ENCODE measurements at regions not wholly inside any gene's neighbourhood (a gene's known extent, or its start where the extent isn't known, plus 50 kb on each side); places are given as distances from the start of the nearest gene placed in this dataset.

DNA sequence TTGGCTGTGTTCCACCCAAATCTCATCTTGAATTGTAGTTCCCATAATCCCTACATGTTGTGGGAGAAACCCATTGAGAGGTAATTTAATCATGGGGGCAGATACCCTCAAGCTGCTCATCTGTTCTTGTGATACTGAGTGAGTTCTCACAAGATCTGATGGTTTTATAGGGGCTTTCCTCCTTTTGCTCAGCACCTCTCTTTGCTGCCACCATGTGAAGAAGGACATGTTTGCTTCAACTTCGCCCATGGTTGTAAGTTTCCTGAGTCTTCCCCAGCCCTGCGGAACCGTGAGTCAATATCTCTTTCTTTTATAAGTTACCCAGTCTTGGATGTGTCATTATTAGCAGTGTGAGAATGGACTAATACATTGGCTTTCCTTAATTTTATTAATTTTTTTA is 527.8 kb downstream of the MDFIC start:
- Mint-ChIP-seq H3K4me1 (no peaks in the 10 kb centered on the region), H3K36me3 (no peaks in the 10 kb centered on the region), H3K9me3 (no peaks in the 10 kb centered on the region), H3K4me3 (no peak overlapping the region), H3K27ac (no peak overlapping the region), H3K27me3 (peaks cover 7% of the 10 kb centered on the region)
- peak in 1 of 2 donors; percentile 5 for DNase-seq (ENCODE audit: low spot score in 2 of 2)
- peak; percentile 61 for ATAC-seq (ENCODE audit: low read depth)

DNA sequence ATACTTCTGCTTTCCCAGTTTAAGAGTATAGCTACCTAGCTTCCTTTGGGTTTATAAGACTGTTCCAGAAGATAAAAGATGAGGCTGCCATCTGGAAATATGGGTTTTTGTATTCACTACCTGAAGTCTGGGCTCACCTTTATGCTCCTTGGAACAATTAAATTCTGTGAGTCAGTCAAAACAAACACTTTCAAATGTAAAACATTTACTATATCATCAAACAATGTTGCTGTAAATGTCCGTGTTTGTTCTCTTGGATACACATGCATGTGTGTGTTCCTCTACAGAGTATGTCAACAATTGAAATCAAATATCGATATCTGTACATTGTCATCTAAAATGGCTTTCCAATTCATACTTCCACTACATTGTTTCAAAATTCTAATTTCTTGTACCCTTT is 525.6 kb downstream of the MDFIC start:
- no peaks in the 10 kb centered on the region for H3K4me1 Mint-ChIP-seq
- H3K27ac Mint-ChIP-seq = no peak overlapping the region
- H3K27me3 Mint-ChIP-seq = peaks cover 5% of the 10 kb centered on the region
- DNase-seq (ENCODE audit: low spot score in 2 of 2) (no peak), ATAC-seq (ENCODE audit: low read depth) (no peak)
- H3K36me3 Mint-ChIP-seq = no peaks in the 10 kb centered on the region
- no peak overlapping the region for H3K4me3 Mint-ChIP-seq
- no peaks in the 10 kb centered on the region for H3K9me3 Mint-ChIP-seq

DNA sequence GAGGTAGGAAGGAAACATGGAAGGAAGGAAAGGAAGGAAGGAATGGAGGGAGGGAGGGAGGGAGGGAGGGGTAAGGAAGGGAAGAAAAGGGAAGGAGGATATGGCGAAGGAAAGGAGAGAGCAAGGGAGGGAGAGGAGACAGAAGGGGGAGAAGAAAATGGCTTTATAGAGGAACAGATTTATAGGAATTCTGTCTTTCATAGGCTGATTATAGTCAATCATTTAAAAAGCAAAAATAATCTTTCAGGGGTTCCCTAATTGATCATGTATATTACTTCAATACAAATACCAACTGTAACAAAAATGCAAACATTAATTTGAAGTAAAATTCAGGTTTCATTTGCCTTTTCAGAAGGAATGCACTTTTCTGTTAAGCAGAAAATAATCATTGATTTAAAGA is 519.1 kb downstream of the MDFIC start:
- H3K27ac Mint-ChIP-seq = no peak overlapping the region
- H3K4me1 Mint-ChIP-seq = peaks cover 4% of the 10 kb centered on the region
- DNase-seq (ENCODE audit: low spot score in 2 of 2) (no peak), ATAC-seq (ENCODE audit: low read depth) (no peak)
- no peaks in the 10 kb centered on the region for H3K36me3 Mint-ChIP-seq
- H3K27me3 Mint-ChIP-seq = peaks cover 2% of the 10 kb centered on the region
- no peak overlapping the region for H3K4me3 Mint-ChIP-seq
- no peaks in the 10 kb centered on the region for H3K9me3 Mint-ChIP-seq

DNA sequence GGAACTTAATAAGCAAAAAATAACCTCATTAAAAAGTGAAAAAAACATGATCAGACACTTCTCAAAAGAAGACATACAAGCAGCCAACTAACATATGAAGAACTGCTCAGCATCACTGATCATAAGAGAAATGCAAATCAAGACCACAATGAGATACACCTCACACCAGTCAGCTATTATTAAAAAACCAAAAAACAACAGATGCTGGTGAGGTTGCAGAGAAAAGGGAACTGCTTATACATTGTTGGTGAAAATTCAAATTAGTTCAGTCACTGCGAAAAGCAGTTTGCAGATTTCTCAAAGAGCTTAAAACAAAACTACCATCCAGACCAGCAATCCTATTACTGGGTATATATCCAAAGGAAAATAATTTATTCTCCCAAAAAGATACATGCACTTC is 513.3 kb downstream of the MDFIC start:
- H3K4me1 Mint-ChIP-seq = peaks cover 17% of the 10 kb centered on the region
- DNase-seq (ENCODE audit: low spot score in 2 of 2) = peak in 1 of 2 donors; percentile 28
- peak; percentile 98 for ATAC-seq (ENCODE audit: low read depth)
- peak overlapping the region; percentile 15 for H3K27ac Mint-ChIP-seq
- no peaks in the 10 kb centered on the region for H3K27me3 Mint-ChIP-seq
- no peaks in the 10 kb centered on the region for H3K36me3 Mint-ChIP-seq
- peak overlapping the region; percentile 69 for H3K4me3 Mint-ChIP-seq
- H3K9me3 Mint-ChIP-seq = no peaks in the 10 kb centered on the region

DNA sequence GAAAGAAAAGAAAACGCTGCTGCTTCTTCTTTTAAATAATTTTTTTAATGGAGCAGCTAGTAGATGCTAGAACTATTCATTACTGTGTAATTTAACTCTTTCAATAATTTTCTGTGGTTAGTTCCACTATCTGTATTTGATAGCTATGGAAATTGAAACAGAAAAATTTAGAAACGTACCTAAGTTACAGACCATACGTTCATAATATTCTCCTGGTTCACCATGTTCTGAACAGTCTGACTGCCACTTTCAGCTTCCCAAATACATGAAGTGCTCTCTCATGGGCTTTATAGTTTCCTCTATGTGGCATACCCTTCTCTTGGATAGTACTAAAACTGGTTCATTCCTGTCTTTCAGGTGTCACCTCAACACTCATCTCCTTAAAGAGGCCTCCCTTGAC is 508.0 kb downstream of the MDFIC start:
- Mint-ChIP-seq H3K27me3 (no peaks in the 10 kb centered on the region), H3K27ac (no peak overlapping the region), H3K36me3 (no peaks in the 10 kb centered on the region), H3K4me3 (no peak overlapping the region), H3K4me1 (peaks cover 9% of the 10 kb centered on the region), H3K9me3 (no peaks in the 10 kb centered on the region)
- ATAC-seq (ENCODE audit: low read depth) (no peak), DNase-seq (ENCODE audit: low spot score in 2 of 2) (no peak)

DNA sequence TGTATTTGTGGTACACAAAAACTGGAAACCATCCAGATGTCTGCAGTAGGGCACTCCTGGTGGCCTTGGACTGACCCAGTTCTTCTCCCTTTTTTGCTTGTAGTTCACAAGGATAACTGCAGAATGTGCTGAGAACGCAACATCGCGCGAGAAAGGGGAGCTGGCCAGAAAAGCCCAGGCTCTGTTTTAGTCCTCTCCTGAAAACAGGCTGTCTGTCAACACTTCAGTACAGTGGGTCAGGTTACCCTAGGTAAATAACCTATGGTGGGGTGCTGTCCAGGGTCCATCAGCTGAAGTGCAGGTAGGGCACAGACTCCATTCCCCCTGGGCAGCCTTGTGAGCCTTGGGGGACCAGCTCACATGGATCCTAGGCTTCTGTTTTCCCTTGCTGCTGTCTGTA is 495.8 kb downstream of the MDFIC start:
- H3K27me3 Mint-ChIP-seq = peaks cover 2% of the 10 kb centered on the region
- H3K36me3 Mint-ChIP-seq = peaks cover 2% of the 10 kb centered on the region
- ATAC-seq (ENCODE audit: low read depth) = no peak

DNA sequence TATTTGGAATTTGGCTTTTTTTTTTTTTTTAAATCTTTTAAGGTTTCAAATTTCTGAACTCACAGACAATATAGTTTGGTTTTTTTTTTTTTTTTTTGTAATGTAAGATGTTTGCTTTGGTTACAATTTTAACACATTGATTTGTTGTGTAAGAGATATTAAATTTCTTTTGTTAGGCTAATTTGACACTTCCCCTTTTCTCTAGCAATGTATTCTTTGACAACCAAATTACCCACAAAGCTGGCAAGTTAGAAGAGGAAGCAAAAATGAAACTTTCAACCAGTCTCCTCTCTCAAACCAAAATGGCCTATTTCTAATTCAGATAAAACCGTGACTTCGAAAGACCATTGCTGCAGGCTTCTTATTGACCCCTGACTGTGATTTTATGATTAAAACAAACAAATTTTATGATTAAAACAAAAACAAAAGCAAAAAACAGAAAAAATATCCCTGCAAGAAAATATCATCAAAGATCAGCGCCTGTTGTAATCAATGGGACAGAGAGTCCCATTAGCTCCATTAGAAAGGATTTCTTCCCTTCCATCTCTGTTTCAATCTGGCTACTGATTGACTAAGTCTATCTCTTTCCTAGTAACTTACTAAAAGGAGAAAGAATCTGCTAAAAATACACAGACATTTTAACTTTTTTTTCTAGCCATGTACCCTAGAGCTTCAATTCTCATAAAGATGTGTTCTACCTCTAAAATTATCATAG is 489.2 kb downstream of the MDFIC start:
- peak overlapping the region; percentile 35 for H3K4me3 Mint-ChIP-seq
- peaks cover 5% of the 10 kb centered on the region for H3K9me3 Mint-ChIP-seq
- ATAC-seq (ENCODE audit: low read depth) (peak; percentile 99), DNase-seq (ENCODE audit: low spot score in 2 of 2) (peak in 1 of 2 donors; percentile 47)
- peaks cover 8% of the 10 kb centered on the region for H3K4me1 Mint-ChIP-seq
- H3K27me3 Mint-ChIP-seq = no peaks in the 10 kb centered on the region
- no peaks in the 10 kb centered on the region for H3K36me3 Mint-ChIP-seq
- peak overlapping the region; percentile 70 for H3K27ac Mint-ChIP-seq

More for the DNA sequence above, 495.8 kb downstream of the MDFIC start:
- no peak for DNase-seq (ENCODE audit: low spot score in 2 of 2)
- Mint-ChIP-seq H3K27ac (no peak overlapping the region), H3K4me1 (no peaks in the 10 kb centered on the region), H3K4me3 (no peak overlapping the region), H3K9me3 (no peaks in the 10 kb centered on the region)

DNA sequence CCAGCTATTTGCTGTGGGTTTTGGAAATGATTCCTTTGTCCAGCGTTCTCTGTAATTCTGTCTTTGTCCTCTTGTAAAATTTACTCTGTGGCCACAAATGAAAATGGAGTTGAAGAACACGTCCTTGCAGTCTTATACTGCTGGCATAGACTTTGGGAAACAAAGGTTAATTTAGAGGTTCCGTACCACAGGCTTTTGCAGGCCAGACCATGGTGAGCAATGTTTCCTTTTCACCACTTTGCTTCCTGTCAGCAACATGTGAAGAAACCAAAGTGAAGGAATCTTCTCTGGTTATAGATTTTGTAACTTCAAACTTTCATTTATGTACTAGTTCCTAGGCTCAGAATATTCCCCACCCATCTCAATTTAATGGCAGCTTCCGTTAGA is 488.5 kb downstream of the MDFIC start:
- no peaks in the 10 kb centered on the region for H3K27me3 Mint-ChIP-seq
- no peak for DNase-seq (ENCODE audit: low spot score in 2 of 2)
- no peaks in the 10 kb centered on the region for H3K36me3 Mint-ChIP-seq
- peak overlapping the region; percentile 70 for H3K27ac Mint-ChIP-seq
- ATAC-seq (ENCODE audit: low read depth) = no peak
- H3K4me1 Mint-ChIP-seq = peaks cover 8% of the 10 kb centered on the region
- H3K9me3 Mint-ChIP-seq = peaks cover 5% of the 10 kb centered on the region
- H3K4me3 Mint-ChIP-seq = no peak overlapping the region

DNA sequence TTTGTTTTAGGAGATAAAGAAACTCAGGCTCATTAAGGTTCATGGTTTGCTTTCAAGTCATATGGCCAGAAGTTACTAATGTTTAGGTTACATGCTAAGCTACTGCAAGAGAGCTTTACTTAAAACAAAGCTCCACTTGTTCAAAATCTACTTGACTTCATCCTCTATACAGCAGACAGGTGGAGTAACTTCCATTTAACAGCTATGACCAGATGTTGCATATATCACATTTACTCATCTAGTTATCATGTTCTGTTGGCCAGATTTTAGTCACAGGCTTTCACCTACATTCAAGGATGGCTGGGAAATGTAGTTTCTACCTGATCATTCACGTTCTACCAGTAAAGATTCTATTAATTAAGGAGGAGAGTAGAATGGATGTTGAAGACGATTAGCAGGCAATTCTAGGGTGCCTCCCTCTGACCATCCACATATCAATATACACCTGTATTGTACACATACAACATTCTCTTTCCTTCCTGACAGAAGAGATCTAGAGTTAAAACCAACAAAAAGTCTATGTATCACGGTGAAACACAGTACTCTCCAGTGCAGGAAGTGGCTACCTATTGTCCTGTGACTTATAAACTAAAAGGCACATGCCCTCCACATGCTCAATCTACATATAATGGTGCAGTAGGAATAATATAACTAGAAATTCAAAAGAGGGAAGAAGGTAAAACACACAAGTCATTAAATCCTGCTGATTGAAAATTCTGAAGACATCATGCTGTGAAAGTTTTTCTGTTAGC is 488.0 kb downstream of the MDFIC start:
- no peaks in the 10 kb centered on the region for H3K36me3 Mint-ChIP-seq
- H3K27ac Mint-ChIP-seq = peak overlapping the region; percentile 70
- H3K4me3 Mint-ChIP-seq = no peak overlapping the region
- H3K9me3 Mint-ChIP-seq = peaks cover 5% of the 10 kb centered on the region
- ATAC-seq (ENCODE audit: low read depth) = no peak
- H3K4me1 Mint-ChIP-seq = peaks cover 8% of the 10 kb centered on the region
- DNase-seq (ENCODE audit: low spot score in 2 of 2) = no peak
- no peaks in the 10 kb centered on the region for H3K27me3 Mint-ChIP-seq

DNA sequence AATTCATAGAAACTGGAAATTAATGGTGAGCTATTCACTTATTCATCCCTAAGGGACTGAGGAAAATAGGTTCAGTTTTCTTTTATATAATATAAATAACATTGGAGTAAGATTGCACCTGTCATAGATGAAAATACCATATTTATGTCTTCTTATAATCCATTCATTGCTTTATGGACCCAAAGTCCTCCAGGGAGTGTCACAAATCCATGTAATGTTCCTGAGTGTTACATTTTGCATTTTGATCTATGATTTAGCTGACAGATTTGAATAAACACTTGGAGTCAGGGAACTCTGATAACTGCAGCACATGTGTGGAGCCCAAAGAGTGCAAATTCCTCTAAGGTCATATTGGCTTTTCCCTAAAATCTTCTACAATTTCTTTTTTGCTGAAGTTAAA is 484.3 kb downstream of the MDFIC start:
- DNase-seq (ENCODE audit: low spot score in 2 of 2) (no peak), ATAC-seq (ENCODE audit: low read depth) (no peak)
- Mint-ChIP-seq H3K4me3 (no peak overlapping the region), H3K4me1 (peaks cover 6% of the 10 kb centered on the region), H3K36me3 (no peaks in the 10 kb centered on the region), H3K9me3 (peaks cover 7% of the 10 kb centered on the region), H3K27ac (no peak overlapping the region), H3K27me3 (peaks cover 4% of the 10 kb centered on the region)

DNA sequence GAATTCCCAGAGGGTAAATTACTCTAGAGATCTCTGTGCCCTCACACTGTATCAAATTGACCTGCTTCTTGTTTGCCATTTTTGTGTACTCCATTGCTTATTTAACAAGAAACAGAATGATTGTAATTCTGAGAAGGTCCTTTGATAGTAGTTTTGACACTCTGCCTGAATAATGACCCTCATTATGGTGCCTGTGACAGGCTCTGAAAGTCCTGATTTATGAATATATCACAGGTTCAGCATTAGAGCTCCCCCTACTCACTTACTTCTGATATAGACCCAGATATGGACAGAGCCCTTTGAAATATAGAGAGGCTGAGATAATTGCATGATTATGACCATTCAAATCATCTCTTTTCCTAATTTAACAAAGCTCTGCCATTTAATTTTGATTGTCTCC is 465.2 kb downstream of the MDFIC start:
- DNase-seq (ENCODE audit: low spot score in 2 of 2) = no peak
- ATAC-seq (ENCODE audit: low read depth) = no peak
- H3K9me3 Mint-ChIP-seq = no peaks in the 10 kb centered on the region
- peaks cover 2% of the 10 kb centered on the region for H3K27me3 Mint-ChIP-seq
- H3K27ac Mint-ChIP-seq = no peak overlapping the region
- H3K36me3 Mint-ChIP-seq = no peaks in the 10 kb centered on the region
- H3K4me1 Mint-ChIP-seq = no peaks in the 10 kb centered on the region
- H3K4me3 Mint-ChIP-seq = no peak overlapping the region

DNA sequence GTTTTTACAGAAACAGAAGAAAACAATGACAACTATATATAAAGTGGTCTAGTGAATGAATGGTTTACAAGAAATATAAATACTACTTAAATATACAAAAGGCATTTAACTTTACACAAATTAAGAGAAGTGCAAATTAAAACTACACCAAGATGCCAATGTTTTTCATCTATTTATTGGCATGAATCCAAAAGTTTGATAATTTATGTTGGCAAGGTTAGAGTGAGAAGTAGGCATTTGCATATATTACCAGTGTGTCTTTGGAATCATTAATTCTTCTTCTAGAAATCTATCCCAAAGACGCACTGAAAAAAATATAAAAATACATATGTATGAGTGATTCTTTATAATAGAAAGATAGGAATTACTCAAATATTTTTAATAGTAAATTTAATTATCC is 457.4 kb downstream of the MDFIC start:
- H3K9me3 Mint-ChIP-seq = no peaks in the 10 kb centered on the region
- H3K27ac Mint-ChIP-seq = no peak overlapping the region
- ATAC-seq (ENCODE audit: low read depth) = no peak

DNA sequence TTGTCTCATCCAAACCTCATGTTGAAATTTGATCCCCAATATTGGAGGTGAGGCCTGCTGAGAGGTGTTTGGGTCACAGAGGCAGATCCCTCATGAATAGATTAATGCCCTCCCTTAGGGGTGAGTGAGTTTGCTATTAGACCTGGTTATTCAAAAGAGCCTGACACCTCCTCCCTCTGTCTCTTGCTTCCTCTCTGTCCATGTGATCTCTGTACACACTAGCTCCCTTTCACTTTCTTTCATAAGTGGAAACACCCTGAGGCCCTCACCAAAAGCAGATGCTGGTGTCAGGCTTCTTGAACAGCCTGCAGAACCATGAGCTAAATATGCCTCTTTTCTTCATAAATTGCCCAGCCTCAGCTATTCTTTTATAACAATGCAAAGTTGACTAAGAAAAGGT is 447.1 kb downstream of the MDFIC start:
- Mint-ChIP-seq H3K36me3 (peaks cover 2% of the 10 kb centered on the region), H3K9me3 (peaks cover 3% of the 10 kb centered on the region), H3K27me3 (no peaks in the 10 kb centered on the region), H3K27ac (no peak overlapping the region), H3K4me1 (peaks cover 3% of the 10 kb centered on the region), H3K4me3 (no peak overlapping the region)
- ATAC-seq (ENCODE audit: low read depth) = peak; percentile 75
- DNase-seq (ENCODE audit: low spot score in 2 of 2) = no peak

More for the DNA sequence above, 457.4 kb downstream of the MDFIC start:
- H3K36me3 Mint-ChIP-seq = no peaks in the 10 kb centered on the region
- H3K27me3 Mint-ChIP-seq = peaks cover 2% of the 10 kb centered on the region
- DNase-seq (ENCODE audit: low spot score in 2 of 2) = no peak
- H3K4me3 Mint-ChIP-seq = no peak overlapping the region
- no peaks in the 10 kb centered on the region for H3K4me1 Mint-ChIP-seq

DNA sequence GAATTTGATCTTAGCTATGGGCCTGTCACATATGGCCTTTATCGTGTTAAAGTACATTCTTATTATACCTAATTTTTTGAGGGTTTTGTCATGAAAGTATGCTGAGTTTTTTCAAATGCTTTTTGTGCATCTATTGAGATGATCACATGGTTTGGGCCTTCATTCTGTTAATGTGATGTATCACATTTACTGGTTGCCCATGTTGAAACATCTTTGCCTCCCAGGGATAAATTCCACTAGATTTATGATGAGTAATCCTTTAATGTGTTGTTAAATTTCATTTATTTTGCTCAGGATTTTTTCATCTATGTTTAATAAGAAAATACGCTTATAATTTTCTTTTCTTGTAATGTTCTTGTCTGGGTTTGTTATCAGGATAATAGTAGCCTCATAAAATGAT is 442.0 kb downstream of the MDFIC start:
- no peak for DNase-seq (ENCODE audit: low spot score in 2 of 2)
- Mint-ChIP-seq H3K27me3 (no peaks in the 10 kb centered on the region), H3K9me3 (peaks cover 3% of the 10 kb centered on the region), H3K4me1 (peaks cover 4% of the 10 kb centered on the region), H3K27ac (no peak overlapping the region), H3K36me3 (peaks cover 2% of the 10 kb centered on the region), H3K4me3 (no peak overlapping the region)
- no peak for ATAC-seq (ENCODE audit: low read depth)

DNA sequence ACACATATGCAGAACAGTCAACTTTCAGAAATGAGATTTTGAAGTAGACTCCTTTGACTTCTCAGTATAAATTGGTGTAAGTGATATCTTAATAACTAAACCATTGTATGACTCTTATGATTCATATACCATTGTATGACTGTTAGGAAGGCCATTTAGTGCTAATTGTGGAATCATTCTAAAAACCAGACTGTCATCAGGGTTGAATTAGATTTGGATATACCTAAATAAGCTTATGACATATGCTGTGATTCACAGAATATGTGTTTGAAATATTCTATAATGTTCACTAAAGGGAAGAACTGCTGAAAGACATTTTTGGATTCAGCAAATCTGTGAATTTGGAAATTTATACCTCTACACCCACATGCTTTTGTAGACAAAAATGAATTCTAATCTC is 438.1 kb downstream of the MDFIC start:
- H3K9me3 Mint-ChIP-seq = no peaks in the 10 kb centered on the region
- DNase-seq (ENCODE audit: low spot score in 2 of 2) = no peak
- no peaks in the 10 kb centered on the region for H3K27me3 Mint-ChIP-seq
- peaks cover 6% of the 10 kb centered on the region for H3K4me1 Mint-ChIP-seq
- H3K27ac Mint-ChIP-seq = no peak overlapping the region
- H3K36me3 Mint-ChIP-seq = no peaks in the 10 kb centered on the region
- H3K4me3 Mint-ChIP-seq = no peak overlapping the region
- no peak for ATAC-seq (ENCODE audit: low read depth)

Measured in memory B cell (primary cell).